ENCODE measurements at regions not wholly inside any gene's neighbourhood (a gene's known extent, or its start where the extent isn't known, plus 50 kb on each side); places are given as distances from the start of the nearest gene placed in this dataset.
A peak's percentile ranks its signal among the peaks of the same experiment; 100 is the strongest.

DNA sequence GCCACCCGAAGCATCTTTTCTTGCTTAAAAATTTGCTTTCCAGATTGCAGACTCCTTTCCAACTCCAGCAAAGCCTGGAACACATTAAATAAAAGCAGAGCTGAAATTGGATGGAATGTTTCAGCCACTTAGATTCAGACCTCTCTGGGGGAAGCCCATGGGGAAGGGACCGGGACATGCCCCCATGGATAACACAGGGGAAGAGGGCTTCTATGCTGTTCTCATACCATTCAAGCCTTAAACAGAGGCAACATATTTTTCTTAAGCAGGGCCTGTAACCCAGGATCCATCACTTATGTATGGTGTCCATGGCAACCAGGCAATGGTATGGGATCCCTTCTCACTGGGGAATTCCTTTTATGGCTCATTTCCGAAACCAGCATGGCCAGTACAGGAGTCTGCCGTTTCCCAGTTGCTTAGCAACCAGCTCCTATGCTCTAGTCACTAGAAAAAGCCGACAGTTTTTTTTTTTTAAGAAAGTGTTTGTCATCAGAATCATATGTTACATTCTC, 62.0 kb upstream of the MARCHF10 start:
- Histone ChIP-seq H3K27ac (no peak overlapping the region), H3K9me3 (no peaks in the 10 kb centered on the region), H3K4me1 (peaks cover 5% of the 10 kb centered on the region), H3K27me3 (no peaks in the 10 kb centered on the region), H3K4me3 (no peak overlapping the region), H3K36me3 (ENCODE audit: low read depth, missing control alignments) (no peaks in the 10 kb centered on the region)
- TF ChIP-seq, protein P1, sequence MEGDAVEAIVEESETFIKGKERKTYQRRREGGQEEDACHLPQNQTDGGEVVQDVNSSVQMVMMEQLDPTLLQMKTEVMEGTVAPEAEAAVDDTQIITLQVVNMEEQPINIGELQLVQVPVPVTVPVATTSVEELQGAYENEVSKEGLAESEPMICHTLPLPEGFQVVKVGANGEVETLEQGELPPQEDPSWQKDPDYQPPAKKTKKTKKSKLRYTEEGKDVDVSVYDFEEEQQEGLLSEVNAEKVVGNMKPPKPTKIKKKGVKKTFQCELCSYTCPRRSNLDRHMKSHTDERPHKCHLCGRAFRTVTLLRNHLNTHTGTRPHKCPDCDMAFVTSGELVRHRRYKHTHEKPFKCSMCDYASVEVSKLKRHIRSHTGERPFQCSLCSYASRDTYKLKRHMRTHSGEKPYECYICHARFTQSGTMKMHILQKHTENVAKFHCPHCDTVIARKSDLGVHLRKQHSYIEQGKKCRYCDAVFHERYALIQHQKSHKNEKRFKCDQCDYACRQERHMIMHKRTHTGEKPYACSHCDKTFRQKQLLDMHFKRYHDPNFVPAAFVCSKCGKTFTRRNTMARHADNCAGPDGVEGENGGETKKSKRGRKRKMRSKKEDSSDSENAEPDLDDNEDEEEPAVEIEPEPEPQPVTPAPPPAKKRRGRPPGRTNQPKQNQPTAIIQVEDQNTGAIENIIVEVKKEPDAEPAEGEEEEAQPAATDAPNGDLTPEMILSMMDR (IDR thresholded peaks at IDR 0.05): no peak
- no peak for TF ChIP-seq POLR2A (IDR thresholded peaks at IDR 0.05)
- intact Hi-C loops (cut with DNase I; ENCODE audit: low total_unique reads): no loop called here
- WGBS, 2 donors: 54 to 60% methylated on average over 4 to 5 of the region's 5 CpGs
- DNase-seq: peak; percentile 38

DNA sequence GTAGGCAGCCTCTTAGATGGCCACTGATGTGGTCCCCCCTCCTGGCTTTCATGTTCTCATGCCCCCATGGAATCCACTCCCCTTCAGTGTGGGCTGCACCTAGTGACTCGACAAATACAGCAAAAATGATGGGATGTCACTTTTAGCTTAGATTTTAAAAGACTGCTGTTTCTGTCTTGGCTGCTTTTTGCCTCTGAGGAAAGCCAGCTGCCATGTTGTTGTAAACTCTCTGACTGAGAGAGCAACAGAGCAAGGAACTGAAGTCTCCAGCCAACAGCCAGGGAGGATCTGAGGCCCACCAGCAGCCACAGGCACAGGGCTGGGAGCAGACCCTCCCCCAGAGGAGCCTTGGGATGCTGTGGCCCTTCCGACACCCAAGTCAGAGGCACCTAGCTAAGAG, 60.6 kb upstream of the MARCHF10 start:
- Histone ChIP-seq H3K4me3 (no peak overlapping the region), H3K27me3 (no peaks in the 10 kb centered on the region), H3K4me1 (peaks cover 5% of the 10 kb centered on the region), H3K36me3 (ENCODE audit: low read depth, missing control alignments) (no peaks in the 10 kb centered on the region), H3K9me3 (no peaks in the 10 kb centered on the region), H3K27ac (no peak overlapping the region)
- intact Hi-C loops (cut with DNase I; ENCODE audit: low total_unique reads): no loop called here
- 85 to 88% methylated on average over 2 of the region's 2 CpGs for WGBS, 2 donors
- DNase-seq: no peak
- TF ChIP-seq, protein P1 (IDR thresholded peaks at IDR 0.05): no peak
- TF ChIP-seq POLR2A (IDR thresholded peaks at IDR 0.05): no peak

DNA sequence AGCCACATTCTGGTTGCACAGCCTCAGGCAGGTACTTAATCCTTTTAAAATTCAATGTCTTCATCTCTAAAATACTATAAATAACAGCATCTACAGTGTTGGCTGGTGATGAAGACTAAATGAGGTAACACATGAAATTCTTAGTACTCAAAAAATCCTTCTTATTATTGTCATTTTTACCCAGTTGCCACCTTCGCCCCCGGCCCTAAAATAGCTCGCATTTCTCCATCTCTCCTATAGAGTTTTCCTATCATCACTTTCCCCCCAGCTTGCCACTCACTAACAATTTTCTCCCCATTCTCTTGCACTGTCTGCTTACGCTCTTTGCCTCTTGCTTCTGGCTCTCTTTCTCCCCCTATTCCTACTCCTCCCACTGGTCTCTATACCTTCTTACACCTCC, 59.9 kb upstream of the MARCHF10 start:
- no peak for DNase-seq
- peaks cover 5% of the 10 kb centered on the region for H3K4me1 ChIP-seq
- 94 to 98% methylated on average over 4 of the region's 4 CpGs for whole genome bisulfite sequencing, 2 donors
- no peak overlapping the region for H3K27ac ChIP-seq
- H3K36me3 ChIP-seq (ENCODE audit: low read depth, missing control alignments): no peaks in the 10 kb centered on the region
- no peaks in the 10 kb centered on the region for H3K27me3 ChIP-seq
- no peak overlapping the region for H3K4me3 ChIP-seq
- intact Hi-C loops (cut with DNase I; ENCODE audit: low total_unique reads): no loop called here
- H3K9me3 ChIP-seq: no peaks in the 10 kb centered on the region
- TF ChIP-seq, protein P1 (IDR thresholded peaks at IDR 0.05): no peak
- TF ChIP-seq POLR2A (IDR thresholded peaks at IDR 0.05): no peak

DNA sequence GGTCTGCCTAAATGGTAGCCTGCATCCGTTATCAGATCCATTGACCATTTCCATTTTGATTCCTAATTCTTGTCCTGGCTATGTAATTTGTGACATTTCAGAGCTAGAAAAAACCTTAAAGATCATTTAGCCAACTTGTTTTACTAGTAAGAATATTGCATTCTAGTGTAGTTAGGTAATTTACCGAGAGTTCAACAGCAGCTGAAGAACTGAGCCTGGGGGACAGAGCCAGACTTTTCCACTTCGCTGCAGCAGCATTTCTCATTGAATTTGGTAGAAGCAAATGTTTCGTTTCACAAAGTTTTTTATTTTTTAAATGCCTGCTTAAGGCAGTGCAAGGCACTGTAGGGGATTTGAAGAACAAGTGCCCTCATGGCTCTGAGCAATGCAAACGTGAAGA, 59.2 kb upstream of the MARCHF10 start:
- TF ChIP-seq, protein P1 (IDR thresholded peaks at IDR 0.05): no peak
- TF ChIP-seq POLR2A (IDR thresholded peaks at IDR 0.05): no peak
- Histone ChIP-seq H3K36me3 (ENCODE audit: low read depth, missing control alignments) (no peaks in the 10 kb centered on the region), H3K4me1 (peaks cover 5% of the 10 kb centered on the region), H3K27ac (no peak overlapping the region), H3K4me3 (no peak overlapping the region), H3K27me3 (no peaks in the 10 kb centered on the region), H3K9me3 (no peaks in the 10 kb centered on the region)
- DNase-seq: no peak
- WGBS, 2 donors: 89 to 92% methylated on average over 5 of the region's 5 CpGs
- intact Hi-C loops (cut with DNase I; ENCODE audit: low total_unique reads): no loop called here

DNA sequence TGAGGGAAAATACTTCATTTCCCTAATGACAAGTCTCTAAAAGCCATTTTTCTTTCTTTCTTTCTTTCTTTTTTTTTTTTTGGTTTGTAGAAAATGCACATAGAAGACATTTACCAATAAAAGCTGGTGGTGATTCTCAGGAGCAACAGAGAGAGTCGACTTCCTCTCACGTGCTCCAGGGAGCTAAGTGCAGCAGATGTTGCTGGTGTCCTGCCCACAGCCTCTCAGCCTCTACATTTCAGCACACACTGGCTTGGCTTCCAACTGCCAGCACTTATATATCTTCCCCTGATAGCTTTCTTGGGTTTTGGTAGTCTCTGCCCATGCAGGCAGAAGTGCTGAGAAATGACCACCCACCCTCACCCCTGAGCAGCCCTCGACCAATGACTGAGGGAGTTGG, 58.4 kb upstream of the MARCHF10 start:
- peaks cover 5% of the 10 kb centered on the region for H3K4me1 ChIP-seq
- no peak for DNase-seq
- no peaks in the 10 kb centered on the region for H3K36me3 ChIP-seq (ENCODE audit: low read depth, missing control alignments)
- no peak for TF ChIP-seq POLR2A (IDR thresholded peaks at IDR 0.05)
- no peaks in the 10 kb centered on the region for H3K27me3 ChIP-seq
- intact Hi-C loops (cut with DNase I; ENCODE audit: low total_unique reads): no loop called here
- no peak overlapping the region for H3K4me3 ChIP-seq
- H3K27ac ChIP-seq: no peak overlapping the region
- 82 to 86% methylated on average over 3 of the region's 3 CpGs for WGBS, 2 donors
- H3K9me3 ChIP-seq: no peaks in the 10 kb centered on the region
